ENCODE measurements at regions not wholly inside any gene's neighbourhood (a gene's known extent, or its start where the extent isn't known, plus 50 kb on each side); places are given as distances from the start of the nearest gene placed in this dataset.

GRCh38 chr11:101390539-101390938, 193.3 kb downstream of the TRPC6 start (continued):
- no peak for TF ChIP-seq MAX (IDR thresholded peaks at IDR 0.05)
- TF ChIP-seq CBX5 (IDR thresholded peaks at IDR 0.05; ENCODE audit: low read depth, low read length), result no peak
- no peak for TF ChIP-seq SRF (IDR thresholded peaks at IDR 0.05; ENCODE audit: low read depth, low read length)
- TF ChIP-seq EGR1 (IDR thresholded peaks at IDR 0.05; ENCODE audit: borderline replicate concordance, low read depth, low read length), result no peak
